OCI-LY3 (cell line): ENCODE measurements at regions not wholly inside any gene's neighbourhood (a gene's known extent, or its start where the extent isn't known, plus 50 kb on each side); places are given as distances from the start of the nearest gene placed in this dataset.

Source experiments
- CTCF ChIP-seq: fragments of 200-600, 300-600 bp; sonication (generic); IDR thresholded peaks from 2 replicates; pipeline ENCODE4 v1.5.1; 2014; ENCODE audit warnings: antibody characterized with exemption, low read length, low read depth
- EZH2phosphoT487 ChIP-seq: fragments of 200-600 bp; shearing (Covaris generic); IDR thresholded peaks from 2 replicates; pipeline ENCODE4 v1.6.1; 2018; ENCODE audit warnings: antibody characterized with exemption, mixed run types, low read depth

DNA sequence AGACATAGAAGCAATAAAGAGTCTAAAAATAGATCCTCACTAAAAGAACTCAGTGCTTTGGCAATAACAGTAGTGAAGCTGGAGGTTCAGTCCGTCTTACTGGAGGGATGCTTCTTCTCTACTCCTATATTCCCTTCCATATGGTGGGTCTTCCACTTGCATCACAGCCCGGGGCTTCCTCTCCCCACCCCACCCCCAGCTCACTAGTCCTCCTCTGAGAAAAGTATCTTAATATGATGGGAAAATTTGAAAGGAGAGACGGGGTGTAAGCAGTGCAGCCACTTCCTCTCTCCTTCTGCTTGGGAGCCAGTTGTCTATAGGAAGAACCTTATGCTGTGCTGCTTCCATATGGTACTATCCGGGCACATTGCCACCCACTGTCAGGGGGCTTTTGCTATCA is 57.2 kb upstream of the SPOPL start:
- TF ChIP-seq CTCF (no peak), EZH2phosphoT487 (no peak)
